ENCODE measurements at regions not wholly inside any gene's neighbourhood (a gene's known extent, or its start where the extent isn't known, plus 50 kb on each side); places are given as distances from the start of the nearest gene placed in this dataset.

- ChIA-PET CTCF (interaction anchor here (0.5 to 0.9 kb wide), 10 partner anchors 13 to 625 kb away, joined by 3 to 17 read pairs (median 4); no protein-coding TSS in a partner anchor), POLR2A (ENCODE audit: unreplicated experiment) (interaction anchor here (0.6 kb wide), 2 partner anchors 21 to 22 kb away, joined by 14 to 21 read pairs; no protein-coding TSS in a partner anchor)
- Histone ChIP-seq H3K4me1 (ENCODE audit: insufficient read depth, low read length) (no peaks in the 10 kb centered on the region), H3K27me3 (ENCODE audit: low read length) (no peaks in the 10 kb centered on the region), H3K4me2 (ENCODE audit: low read length) (no peak overlapping the region), H3K27ac (ENCODE audit: low read length) (no peak overlapping the region), H4K20me1 (ENCODE audit: low read length) (no peaks in the 10 kb centered on the region), H3K9ac (ENCODE audit: low read length) (no peak overlapping the region), H3F3A (ENCODE audit: low read length, unreplicated experiment) (no peaks in the 10 kb centered on the region), H3K9me3 (ENCODE audit: low read length) (no peaks in the 10 kb centered on the region), H3K9me2 (replicated peaks; ENCODE audit: low read length) (no peaks in the 10 kb centered on the region), H3K79me2 (ENCODE audit: low read length) (no peaks in the 10 kb centered on the region), H2AFZ (ENCODE audit: low read length) (no peak overlapping the region), H3K36me3 (ENCODE audit: low read depth, low read length) (peaks cover 43% of the 10 kb centered on the region; the same call in 1 of the 2 replicates), H3K4me3 (ENCODE audit: low read length) (no peak overlapping the region)
- DNase-seq, result peak; percentile 80
- ATAC-seq, result peak; percentile 55
- TF ChIP-seq, protein P1, sequence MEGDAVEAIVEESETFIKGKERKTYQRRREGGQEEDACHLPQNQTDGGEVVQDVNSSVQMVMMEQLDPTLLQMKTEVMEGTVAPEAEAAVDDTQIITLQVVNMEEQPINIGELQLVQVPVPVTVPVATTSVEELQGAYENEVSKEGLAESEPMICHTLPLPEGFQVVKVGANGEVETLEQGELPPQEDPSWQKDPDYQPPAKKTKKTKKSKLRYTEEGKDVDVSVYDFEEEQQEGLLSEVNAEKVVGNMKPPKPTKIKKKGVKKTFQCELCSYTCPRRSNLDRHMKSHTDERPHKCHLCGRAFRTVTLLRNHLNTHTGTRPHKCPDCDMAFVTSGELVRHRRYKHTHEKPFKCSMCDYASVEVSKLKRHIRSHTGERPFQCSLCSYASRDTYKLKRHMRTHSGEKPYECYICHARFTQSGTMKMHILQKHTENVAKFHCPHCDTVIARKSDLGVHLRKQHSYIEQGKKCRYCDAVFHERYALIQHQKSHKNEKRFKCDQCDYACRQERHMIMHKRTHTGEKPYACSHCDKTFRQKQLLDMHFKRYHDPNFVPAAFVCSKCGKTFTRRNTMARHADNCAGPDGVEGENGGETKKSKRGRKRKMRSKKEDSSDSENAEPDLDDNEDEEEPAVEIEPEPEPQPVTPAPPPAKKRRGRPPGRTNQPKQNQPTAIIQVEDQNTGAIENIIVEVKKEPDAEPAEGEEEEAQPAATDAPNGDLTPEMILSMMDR (conservative IDR thresholded peaks at IDR 0.05; ENCODE audit: low read depth, low read length), result peak; percentile 95
- TF ChIP-seq EZH2phosphoT487 (IDR thresholded peaks at IDR 0.05; ENCODE audit: borderline replicate concordance, low read length), result no peak
- no peak for TF ChIP-seq EZH2 (IDR thresholded peaks at IDR 0.05; ENCODE audit: low read length, unreplicated experiment)
- intact Hi-C loops (cut with micrococcal nuclease), result loop anchor here (1.0 to 5.0 kb wide), 2 partner anchors 101 to 154 kb away; partner anchors contain the start of gene IARS2
- BruUV-seq (replicated peaks), result no TSS peak
Measured at GRCh38 chr1:219990782-219991510, 55.4 kb downstream of the EPRS1 start.

- intact Hi-C loops (cut with micrococcal nuclease), result loop anchor here (5.0 kb wide), 1 partner anchor 103 kb away; the partner anchor contains the start of gene IARS2
- no peaks in the 10 kb centered on the region for H3K4me1 ChIP-seq (ENCODE audit: insufficient read depth, low read length)
- BruUV-seq (replicated peaks), result no TSS peak
- DNase-seq (no peak), ATAC-seq (no peak)
- no peaks in the 10 kb centered on the region for H3K9me3 ChIP-seq (ENCODE audit: low read length)
- TF ChIP-seq EZH2 (IDR thresholded peaks at IDR 0.05; ENCODE audit: low read length, unreplicated experiment) (no peak), EZH2phosphoT487 (IDR thresholded peaks at IDR 0.05; ENCODE audit: borderline replicate concordance, low read length) (no peak)
- TF ChIP-seq, protein P1 (conservative IDR thresholded peaks at IDR 0.05; ENCODE audit: low read depth, low read length), result no peak
- ChIA-PET CTCF (interaction anchor here (0.6 kb wide), 1 partner anchor 201 kb away, joined by 6 read pairs; no protein-coding TSS in a partner anchor), POLR2A (ENCODE audit: unreplicated experiment) (no interaction called here)
- no peaks in the 10 kb centered on the region for H3K79me2 ChIP-seq (ENCODE audit: low read length)
- no peaks in the 10 kb centered on the region for H3K27me3 ChIP-seq (ENCODE audit: low read length)
- H4K20me1 ChIP-seq (ENCODE audit: low read length), result no peaks in the 10 kb centered on the region
- no peak overlapping the region for H2AFZ ChIP-seq (ENCODE audit: low read length)
- H3F3A ChIP-seq (ENCODE audit: low read length, unreplicated experiment), result no peaks in the 10 kb centered on the region
- no peak overlapping the region for H3K9ac ChIP-seq (ENCODE audit: low read length)
- no peak overlapping the region for H3K4me2 ChIP-seq (ENCODE audit: low read length)
- H3K4me3 ChIP-seq (ENCODE audit: low read length), result no peak overlapping the region
- peaks cover 38% of the 10 kb centered on the region; the same call in 1 of the 2 replicates for H3K36me3 ChIP-seq (ENCODE audit: low read depth, low read length)
- H3K27ac ChIP-seq (ENCODE audit: low read length), result no peak overlapping the region
- no peaks in the 10 kb centered on the region for H3K9me2 ChIP-seq (replicated peaks; ENCODE audit: low read length)
Measured at GRCh38 chr1:219989766-219990165, 56.5 kb downstream of the EPRS1 start.

- POLR2A ChIA-PET (ENCODE audit: unreplicated experiment), result no interaction called here
- DNase-seq, result no peak
- no peak for ATAC-seq
- Histone ChIP-seq H3K9ac (ENCODE audit: low read length) (no peak overlapping the region), H3K4me3 (ENCODE audit: low read length) (no peak overlapping the region), H3K27me3 (ENCODE audit: low read length) (no peaks in the 10 kb centered on the region), H3K4me2 (ENCODE audit: low read length) (no peak overlapping the region), H2AFZ (ENCODE audit: low read length) (no peak overlapping the region), H3F3A (ENCODE audit: low read length, unreplicated experiment) (no peaks in the 10 kb centered on the region), H3K9me2 (replicated peaks; ENCODE audit: low read length) (no peaks in the 10 kb centered on the region), H3K79me2 (ENCODE audit: low read length) (no peaks in the 10 kb centered on the region), H3K9me3 (ENCODE audit: low read length) (no peaks in the 10 kb centered on the region), H3K4me1 (ENCODE audit: insufficient read depth, low read length) (no peaks in the 10 kb centered on the region), H3K36me3 (ENCODE audit: low read depth, low read length) (peaks cover 38% of the 10 kb centered on the region; the same call in 1 of the 2 replicates), H4K20me1 (ENCODE audit: low read length) (no peaks in the 10 kb centered on the region), H3K27ac (ENCODE audit: low read length) (no peak overlapping the region)
- intact Hi-C loops (cut with micrococcal nuclease), result no loop called here
- CTCF ChIA-PET, result interaction anchor here (0.5 kb wide), 1 partner anchor 135 kb away, joined by 3 read pairs; no protein-coding TSS in a partner anchor
- no TSS peak for BruUV-seq (replicated peaks)
- TF ChIP-seq EZH2phosphoT487 (IDR thresholded peaks at IDR 0.05; ENCODE audit: borderline replicate concordance, low read length), result no peak
- TF ChIP-seq, protein P1 (conservative IDR thresholded peaks at IDR 0.05; ENCODE audit: low read depth, low read length), result no peak
- TF ChIP-seq EZH2 (IDR thresholded peaks at IDR 0.05; ENCODE audit: low read length, unreplicated experiment), result no peak
Measured at GRCh38 chr1:219988818-219989217, 57.5 kb downstream of the EPRS1 start.

Measured in PC-3 (cell line).